ENCODE measurements at regions not wholly inside any gene's neighbourhood (a gene's known extent, or its start where the extent isn't known, plus 50 kb on each side); places are given as distances from the start of the nearest gene placed in this dataset.

GRCh38 chr2:236743039-236743920, 173.7 kb downstream of the ACKR3 start (continued):
- TF ChIP-seq, protein P1, sequence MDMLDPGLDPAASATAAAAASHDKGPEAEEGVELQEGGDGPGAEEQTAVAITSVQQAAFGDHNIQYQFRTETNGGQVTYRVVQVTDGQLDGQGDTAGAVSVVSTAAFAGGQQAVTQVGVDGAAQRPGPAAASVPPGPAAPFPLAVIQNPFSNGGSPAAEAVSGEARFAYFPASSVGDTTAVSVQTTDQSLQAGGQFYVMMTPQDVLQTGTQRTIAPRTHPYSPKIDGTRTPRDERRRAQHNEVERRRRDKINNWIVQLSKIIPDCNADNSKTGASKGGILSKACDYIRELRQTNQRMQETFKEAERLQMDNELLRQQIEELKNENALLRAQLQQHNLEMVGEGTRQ (CRISPR knock-in tag; IDR thresholded peaks at IDR 0.05) = no peak
- no peak for TF ChIP-seq SMAD4 (CRISPR knock-in tag; IDR thresholded peaks at IDR 0.05)
- TF ChIP-seq PRRX2 (CRISPR knock-in tag; IDR thresholded peaks at IDR 0.05) = no peak
- TF ChIP-seq ELF4 (CRISPR knock-in tag; IDR thresholded peaks at IDR 0.05; ENCODE audit: low read depth) = no peak
- no peak for TF ChIP-seq ZBTB21 (CRISPR knock-in tag; IDR thresholded peaks at IDR 0.05; ENCODE audit: borderline replicate concordance)
- no peak for TF ChIP-seq EMX1 (CRISPR knock-in tag; IDR thresholded peaks at IDR 0.05)

DNA sequence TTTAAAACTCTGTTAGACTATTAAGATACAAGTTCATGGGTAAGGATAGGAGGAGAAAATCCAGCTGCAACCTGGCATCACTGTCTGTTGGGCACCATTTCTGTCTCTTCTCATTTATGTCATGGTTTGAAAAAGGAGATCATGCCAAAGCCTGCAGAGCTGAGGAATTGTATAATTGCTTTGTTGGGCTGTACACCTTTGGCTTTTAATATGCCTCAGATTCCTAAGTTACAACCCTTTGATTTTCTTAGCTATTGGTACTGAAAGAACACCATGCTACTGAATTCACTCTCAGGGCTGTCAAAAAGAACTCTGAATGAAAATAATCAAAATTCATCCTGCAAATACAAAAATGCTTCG, 174.3 kb downstream of the ACKR3 start:
- TF ChIP-seq IRF2 (CRISPR knock-in tag; IDR thresholded peaks at IDR 0.05; ENCODE audit: borderline replicate concordance, low read depth) (no peak), E2F1 (CRISPR knock-in tag; IDR thresholded peaks at IDR 0.05) (no peak), ZNF138 (CRISPR knock-in tag; conservative IDR thresholded peaks at IDR 0.05) (no peak), FOXP4 (CRISPR knock-in tag; IDR thresholded peaks at IDR 0.05) (no peak)
- no peak for DNase-seq (ENCODE audit: low spot score)
- ChIA-PET POLR2A (no interaction called here), CTCF (no interaction called here)
- Mint-ChIP-seq H3K9me3 (0 out of 2 replicates have a peak, but pooled peaks cover under 1% of the 10 kb centered on the region), H3K4me1 (peaks cover 18% of the 10 kb centered on the region), H3K36me3 (no peaks in the 10 kb centered on the region), H3K4me3 (no peak overlapping the region), H3K27ac (no peak overlapping the region), H3K27me3 (ENCODE audit: low read depth) (no peaks in the 10 kb centered on the region)
- ATAC-seq = no peak

GRCh38 chr2:236744281-236744705, 174.7 kb downstream of the ACKR3 start:
- Mint-ChIP-seq H3K27me3 (ENCODE audit: low read depth) (no peaks in the 10 kb centered on the region), H3K27ac (no peak overlapping the region), H3K4me3 (no peak overlapping the region), H3K9me3 (no peaks in the 10 kb centered on the region), H3K36me3 (no peaks in the 10 kb centered on the region), H3K4me1 (peaks cover 21% of the 10 kb centered on the region)
- CTCF ChIA-PET = interaction anchor here (1.4 kb wide), 1 partner anchor 315 kb away, joined by 3 read pairs; no protein-coding TSS in a partner anchor
- no peak for ATAC-seq
- POLR2A ChIA-PET = no interaction called here
- TF ChIP-seq AR (CRISPR knock-in tag; IDR thresholded peaks at IDR 0.05) (no peak), SOX15 (CRISPR knock-in tag; IDR thresholded peaks at IDR 0.05) (no peak), IRF1 (CRISPR knock-in tag; IDR thresholded peaks at IDR 0.05) (no peak), ZNF138 (CRISPR knock-in tag; conservative IDR thresholded peaks at IDR 0.05) (no peak), CBFB (CRISPR knock-in tag; IDR thresholded peaks at IDR 0.05; ENCODE audit: low read depth) (no peak), FOXP1 (CRISPR knock-in tag; IDR thresholded peaks at IDR 0.05; ENCODE audit: borderline replicate concordance) (no peak), JUN (CRISPR knock-in tag; IDR thresholded peaks at IDR 0.05) (no peak), SMAD3 (CRISPR knock-in tag; IDR thresholded peaks at IDR 0.05; ENCODE audit: borderline replicate concordance) (no peak)
- DNase-seq (ENCODE audit: low spot score) = no peak
